Panc1 (cell line): ENCODE measurements at regions not wholly inside any gene's neighbourhood (a gene's known extent, or its start where the extent isn't known, plus 50 kb on each side); places are given as distances from the start of the nearest gene placed in this dataset.

Experiments
- CTCF ChIP-seq: fragments of 450-650 bp; IDR thresholded peaks from 2 replicates; pipeline ENCODE4 v1.5.1; 2017; ENCODE audit warnings: mild to moderate bottlenecking
- POLR2AphosphoS5 ChIP-seq: IDR thresholded peaks from 2 replicates; pipeline ENCODE4 v1.6.1; 2012; ENCODE audit warnings: mild to moderate bottlenecking, low read depth, low read length, moderate library complexity
- REST ChIP-seq, 2 experiments: IDR thresholded peaks; 2 replicates each; pipeline ENCODE4 v1.6.1; 2011 to 2012; ENCODE audit warnings: low read depth in 2 of 2, control low read depth in 1 of 2, low read length in 1 of 2, mild to moderate bottlenecking in 1 of 2, moderate library complexity in 1 of 2; ENCODE audit not compliant: insufficient read depth in 1 of 2
- SIN3A ChIP-seq: IDR thresholded peaks from 2 replicates; pipeline ENCODE4 v1.6.1; 2012; ENCODE audit warnings: low read depth, mild to moderate bottlenecking, low read length, moderate library complexity, borderline replicate concordance; ENCODE audit not compliant: insufficient read depth

DNA sequence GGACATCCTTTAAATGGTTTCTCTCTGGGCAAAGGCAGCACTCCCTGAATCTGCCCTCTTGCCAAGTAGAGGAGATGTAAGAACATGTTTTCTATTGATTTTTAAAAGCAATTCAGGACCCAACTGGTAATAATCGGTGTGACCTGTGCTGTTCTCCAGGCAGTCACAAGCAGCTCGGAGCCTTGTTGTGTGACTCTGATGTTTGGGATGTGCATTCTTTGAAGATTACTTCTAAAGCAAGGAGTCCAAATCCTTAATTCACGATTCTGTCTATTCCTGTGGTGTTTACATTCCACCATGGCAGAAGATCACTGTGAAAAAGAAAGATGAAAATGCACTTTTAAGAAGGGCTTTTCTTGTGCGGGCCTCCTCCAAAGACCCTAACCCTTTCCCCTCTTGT, 122.3 kb upstream of the ZNF536 start:
- TF ChIP-seq CTCF = no peak
- no peak for TF ChIP-seq POLR2AphosphoS5
- TF ChIP-seq REST (IDR thresholded peaks at IDR 0.05; ENCODE audit: insufficient read depth in 1 of 2, low read depth in 2 of 2, low read length in 1 of 2) = no peak
- TF ChIP-seq SIN3A = no peak
